ENCODE measurements at regions not wholly inside any gene's neighbourhood (a gene's known extent, or its start where the extent isn't known, plus 50 kb on each side); places are given as distances from the start of the nearest gene placed in this dataset.
"Not testable (repeated sequence)": the region's sequence is repeated elsewhere in the genome, so short reads cannot be mapped to it uniquely, and the experiment has no call there.

- H3K79me2 ChIP-seq, result no peaks in the 10 kb centered on the region
- H3K9me3 ChIP-seq (ENCODE audit: low read depth), result no peaks in the 10 kb centered on the region
- no peak overlapping the region for H3K4me2 ChIP-seq
- no peaks in the 10 kb centered on the region for H3K4me1 ChIP-seq (ENCODE audit: insufficient read depth)
- H3K27ac ChIP-seq, result no peak overlapping the region
- H3K36me3 ChIP-seq (replicated peaks; ENCODE audit: insufficient read depth, low read depth), result no peaks in the 10 kb centered on the region
- H4K20me1 ChIP-seq (ENCODE audit: insufficient read depth, poor library complexity, severe bottlenecking), result no peaks in the 10 kb centered on the region
- WGBS (ENCODE audit: low lambda C conversion rate, missing lambda C conversion rate), result 76% methylated on average over 5 of the region's 5 CpGs
- DNase-seq (ENCODE audit: low spot score), result no peak
- H2AFZ ChIP-seq, result no peak overlapping the region
- H3K9me2 ChIP-seq (replicated peaks; ENCODE audit: insufficient read depth), result no peaks in the 10 kb centered on the region
- TF ChIP-seq EZH2phosphoT487 (IDR thresholded peaks at IDR 0.05; ENCODE audit: low read depth, severe bottlenecking, unreplicated experiment) (no peak), EZH2 (IDR thresholded peaks at IDR 0.05; ENCODE audit: borderline replicate concordance) (no peak)
- TF ChIP-seq, protein P1, sequence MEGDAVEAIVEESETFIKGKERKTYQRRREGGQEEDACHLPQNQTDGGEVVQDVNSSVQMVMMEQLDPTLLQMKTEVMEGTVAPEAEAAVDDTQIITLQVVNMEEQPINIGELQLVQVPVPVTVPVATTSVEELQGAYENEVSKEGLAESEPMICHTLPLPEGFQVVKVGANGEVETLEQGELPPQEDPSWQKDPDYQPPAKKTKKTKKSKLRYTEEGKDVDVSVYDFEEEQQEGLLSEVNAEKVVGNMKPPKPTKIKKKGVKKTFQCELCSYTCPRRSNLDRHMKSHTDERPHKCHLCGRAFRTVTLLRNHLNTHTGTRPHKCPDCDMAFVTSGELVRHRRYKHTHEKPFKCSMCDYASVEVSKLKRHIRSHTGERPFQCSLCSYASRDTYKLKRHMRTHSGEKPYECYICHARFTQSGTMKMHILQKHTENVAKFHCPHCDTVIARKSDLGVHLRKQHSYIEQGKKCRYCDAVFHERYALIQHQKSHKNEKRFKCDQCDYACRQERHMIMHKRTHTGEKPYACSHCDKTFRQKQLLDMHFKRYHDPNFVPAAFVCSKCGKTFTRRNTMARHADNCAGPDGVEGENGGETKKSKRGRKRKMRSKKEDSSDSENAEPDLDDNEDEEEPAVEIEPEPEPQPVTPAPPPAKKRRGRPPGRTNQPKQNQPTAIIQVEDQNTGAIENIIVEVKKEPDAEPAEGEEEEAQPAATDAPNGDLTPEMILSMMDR (IDR thresholded peaks at IDR 0.05; ENCODE audit: poor library complexity), result no peak
- no peaks in the 10 kb centered on the region for H3K27me3 ChIP-seq
- H3K4me3 ChIP-seq, result no peak overlapping the region
Observed at GRCh38 chr7:10646194-10646593, 327.5 kb upstream of the PHF14 start.

DNA sequence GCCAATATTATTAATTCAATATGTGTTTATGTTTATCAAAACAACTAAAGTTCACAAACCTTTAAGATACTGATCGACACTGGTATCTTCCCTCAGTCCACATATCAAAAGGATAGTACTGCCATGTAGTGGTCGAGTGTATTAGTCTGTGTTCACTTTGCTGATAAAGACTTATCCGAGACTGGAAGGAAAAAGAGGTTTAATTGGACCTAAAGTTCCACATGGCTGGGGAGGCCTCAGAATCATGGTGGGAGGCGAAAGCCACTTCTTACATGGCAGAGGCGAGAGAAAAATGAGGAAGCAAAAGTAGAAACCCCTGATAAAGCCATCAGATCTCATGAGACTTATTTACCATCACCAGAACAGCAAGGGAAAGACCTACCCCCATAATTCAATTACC lies 325.4 kb upstream of the PHF14 start:
- no peaks in the 10 kb centered on the region for H3K9me2 ChIP-seq (replicated peaks; ENCODE audit: insufficient read depth)
- H3K4me3 ChIP-seq, result no peak overlapping the region
- no peaks in the 10 kb centered on the region for H3K36me3 ChIP-seq (replicated peaks; ENCODE audit: insufficient read depth, low read depth)
- no peaks in the 10 kb centered on the region for H3K27me3 ChIP-seq
- H3K9me3 ChIP-seq (ENCODE audit: low read depth), result no peaks in the 10 kb centered on the region
- no peaks in the 10 kb centered on the region for H3K79me2 ChIP-seq
- no peak for DNase-seq (ENCODE audit: low spot score)
- H3K4me1 ChIP-seq (ENCODE audit: insufficient read depth), result no peaks in the 10 kb centered on the region
- H3K4me2 ChIP-seq, result no peak overlapping the region
- WGBS (ENCODE audit: low lambda C conversion rate, missing lambda C conversion rate), result 91% methylated on average over 5 of the region's 5 CpGs
- no peaks in the 10 kb centered on the region for H4K20me1 ChIP-seq (ENCODE audit: insufficient read depth, poor library complexity, severe bottlenecking)
- no peak overlapping the region for H2AFZ ChIP-seq
- TF ChIP-seq EZH2phosphoT487 (IDR thresholded peaks at IDR 0.05; ENCODE audit: low read depth, severe bottlenecking, unreplicated experiment) (no peak), EZH2 (IDR thresholded peaks at IDR 0.05; ENCODE audit: borderline replicate concordance) (no peak)
- TF ChIP-seq, protein P1 (IDR thresholded peaks at IDR 0.05; ENCODE audit: poor library complexity), result no peak
- no peak overlapping the region for H3K27ac ChIP-seq

DNA sequence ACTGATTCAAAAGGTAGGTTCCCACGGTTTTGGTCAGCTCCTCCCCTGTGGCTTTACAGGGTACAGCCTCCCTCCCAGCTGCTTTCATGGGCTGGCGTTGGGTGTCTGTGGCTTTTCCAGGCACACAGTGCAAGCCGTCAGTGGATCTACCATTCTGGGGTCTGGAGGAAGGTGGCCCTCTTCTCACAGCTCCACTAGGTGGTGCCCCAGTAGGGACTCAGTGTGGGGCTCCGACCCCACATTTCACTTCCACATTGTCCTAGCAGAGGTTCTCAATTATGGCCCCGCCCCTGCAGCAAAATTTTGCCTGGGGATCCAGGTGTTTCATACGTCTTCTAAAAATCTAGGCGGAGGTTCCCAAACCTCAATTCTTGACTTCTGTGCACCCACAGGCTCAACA lies 324.6 kb upstream of the PHF14 start:
- 84% methylated on average over 7 of the region's 7 CpGs for WGBS (ENCODE audit: low lambda C conversion rate, missing lambda C conversion rate)
- H3K36me3 ChIP-seq (replicated peaks; ENCODE audit: insufficient read depth, low read depth); H3K4me2 ChIP-seq; H3K9me2 ChIP-seq (replicated peaks; ENCODE audit: insufficient read depth); H3K9me3 ChIP-seq (ENCODE audit: low read depth); H3K79me2 ChIP-seq; H3K27ac ChIP-seq; H2AFZ ChIP-seq; DNase-seq (ENCODE audit: low spot score); H3K4me3 ChIP-seq; H4K20me1 ChIP-seq (ENCODE audit: insufficient read depth, poor library complexity, severe bottlenecking); H3K27me3 ChIP-seq; H3K4me1 ChIP-seq (ENCODE audit: insufficient read depth): not testable (repeated sequence)

GRCh38 chr7:10655031-10655430 lies 318.6 kb upstream of the PHF14 start:
- peak; percentile 12 for DNase-seq (ENCODE audit: low spot score)
- H3K4me1 ChIP-seq (ENCODE audit: insufficient read depth), result no peaks in the 10 kb centered on the region
- no peaks in the 10 kb centered on the region for H3K9me2 ChIP-seq (replicated peaks; ENCODE audit: insufficient read depth)
- no peak for TF ChIP-seq EZH2phosphoT487 (IDR thresholded peaks at IDR 0.05; ENCODE audit: low read depth, severe bottlenecking, unreplicated experiment)
- TF ChIP-seq, protein P1 (IDR thresholded peaks at IDR 0.05; ENCODE audit: poor library complexity), result no peak
- TF ChIP-seq EZH2 (IDR thresholded peaks at IDR 0.05; ENCODE audit: borderline replicate concordance), result no peak
- no peaks in the 10 kb centered on the region for H3K79me2 ChIP-seq
- H2AFZ ChIP-seq, result no peak overlapping the region
- 57% methylated on average over 1 of the region's 1 CpG for WGBS (ENCODE audit: low lambda C conversion rate, missing lambda C conversion rate)
- no peak overlapping the region for H3K4me2 ChIP-seq
- H3K36me3 ChIP-seq (replicated peaks; ENCODE audit: insufficient read depth, low read depth), result no peaks in the 10 kb centered on the region
- no peaks in the 10 kb centered on the region for H3K27me3 ChIP-seq
- peak overlapping the region; percentile 18 for H3K27ac ChIP-seq
- no peak overlapping the region for H3K4me3 ChIP-seq
- H4K20me1 ChIP-seq (ENCODE audit: insufficient read depth, poor library complexity, severe bottlenecking), result no peaks in the 10 kb centered on the region
- no peaks in the 10 kb centered on the region for H3K9me3 ChIP-seq (ENCODE audit: low read depth)

Measured in hepatocyte (in vitro differentiated cells).